Fibroblast of lung (primary cell): ENCODE measurements at regions not wholly inside any gene's neighbourhood (a gene's known extent, or its start where the extent isn't known, plus 50 kb on each side); places are given as distances from the start of the nearest gene placed in this dataset.

Experiments
- EZH2 ChIP-seq: IDR thresholded peaks from 2 replicates; pipeline ENCODE4 v1.5.1; 2012; ENCODE audit warnings: low read length, control low read depth, mild to moderate bottlenecking; ENCODE audit errors: missing control alignments
- TF ChIP-seq, protein P1 (sequence below), 2 donors: IDR thresholded peaks in 1 of 2; conservative IDR thresholded peaks in 1 of 2; 1 replicate in 1 of 2; 2 replicates in 1 of 2; pipeline ENCODE4 v1.5.1; 2011 to 2012; ENCODE audit warnings: low read length in 2 of 2, control low read depth in 1 of 2, inconsistent platforms in 1 of 2, low read depth in 1 of 2, mild to moderate bottlenecking in 1 of 2

DNA sequence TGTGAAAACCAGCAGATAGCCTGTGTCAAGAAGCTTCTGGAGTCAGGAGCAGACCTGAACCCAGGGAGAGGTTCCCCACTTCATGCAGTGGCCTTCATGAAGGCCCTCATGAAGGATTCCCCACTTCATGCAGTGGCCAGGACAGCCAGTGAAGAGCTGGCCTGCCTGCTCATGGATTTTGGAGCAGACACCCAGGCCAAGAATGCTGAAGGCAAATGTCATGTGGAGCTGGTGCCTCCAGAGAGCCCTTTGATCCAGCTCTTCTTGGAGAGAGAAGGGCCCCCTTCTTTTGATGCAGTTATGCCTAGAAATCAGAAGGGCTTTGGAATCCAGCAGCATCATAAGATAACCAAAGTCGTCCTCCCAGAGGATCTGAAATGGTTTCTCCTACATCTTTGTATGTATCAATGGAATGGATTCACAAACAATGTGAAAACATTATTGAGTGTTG lies 103.9 kb upstream of the CHD2 start:
- TF ChIP-seq, protein P1, sequence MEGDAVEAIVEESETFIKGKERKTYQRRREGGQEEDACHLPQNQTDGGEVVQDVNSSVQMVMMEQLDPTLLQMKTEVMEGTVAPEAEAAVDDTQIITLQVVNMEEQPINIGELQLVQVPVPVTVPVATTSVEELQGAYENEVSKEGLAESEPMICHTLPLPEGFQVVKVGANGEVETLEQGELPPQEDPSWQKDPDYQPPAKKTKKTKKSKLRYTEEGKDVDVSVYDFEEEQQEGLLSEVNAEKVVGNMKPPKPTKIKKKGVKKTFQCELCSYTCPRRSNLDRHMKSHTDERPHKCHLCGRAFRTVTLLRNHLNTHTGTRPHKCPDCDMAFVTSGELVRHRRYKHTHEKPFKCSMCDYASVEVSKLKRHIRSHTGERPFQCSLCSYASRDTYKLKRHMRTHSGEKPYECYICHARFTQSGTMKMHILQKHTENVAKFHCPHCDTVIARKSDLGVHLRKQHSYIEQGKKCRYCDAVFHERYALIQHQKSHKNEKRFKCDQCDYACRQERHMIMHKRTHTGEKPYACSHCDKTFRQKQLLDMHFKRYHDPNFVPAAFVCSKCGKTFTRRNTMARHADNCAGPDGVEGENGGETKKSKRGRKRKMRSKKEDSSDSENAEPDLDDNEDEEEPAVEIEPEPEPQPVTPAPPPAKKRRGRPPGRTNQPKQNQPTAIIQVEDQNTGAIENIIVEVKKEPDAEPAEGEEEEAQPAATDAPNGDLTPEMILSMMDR (conservative IDR thresholded peaks at IDR 0.05 in 1 of 2, IDR thresholded peaks at IDR 0.05 in 1 of 2; ENCODE audit: low read depth in 1 of 2, low read length in 2 of 2), result no peak
- TF ChIP-seq EZH2, result no peak
